ENCODE measurements at regions not wholly inside any gene's neighbourhood (a gene's known extent, or its start where the extent isn't known, plus 50 kb on each side); places are given as distances from the start of the nearest gene placed in this dataset.

DNA sequence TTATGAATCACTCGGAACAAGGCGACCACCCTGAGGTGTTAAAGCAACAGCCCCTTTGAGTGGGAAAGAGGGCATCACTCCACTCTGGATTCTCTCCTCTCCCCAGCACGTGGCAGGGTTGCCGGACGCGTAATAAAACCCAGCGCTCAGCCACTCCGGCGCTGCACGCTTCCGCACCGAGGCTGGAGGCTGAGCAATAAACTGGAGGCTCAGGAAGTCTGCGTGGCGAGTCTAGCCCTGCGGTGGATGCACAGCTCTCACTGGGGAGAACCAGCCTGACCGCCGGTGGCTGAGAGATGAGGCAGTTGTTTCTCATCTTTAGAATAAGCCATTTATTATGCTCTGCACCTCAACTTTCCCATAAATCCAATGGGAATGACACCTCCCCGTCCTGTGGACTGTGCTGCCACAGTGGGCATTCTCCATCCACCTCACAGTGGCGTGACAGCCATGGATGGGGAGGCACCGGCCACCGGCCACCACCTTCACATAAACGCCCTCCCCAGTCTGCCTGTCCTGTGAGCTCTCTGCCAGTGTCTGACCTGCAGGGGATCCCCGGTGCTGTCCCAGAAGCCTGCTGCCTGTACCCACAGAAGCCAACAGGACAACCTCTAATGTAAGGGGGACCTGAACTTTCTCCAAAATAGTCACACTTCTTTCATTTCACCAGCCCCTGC lies 64.2 kb upstream of the GGTLC1 start:
- no peak for DNase-seq (ENCODE audit: low spot score)

DNA sequence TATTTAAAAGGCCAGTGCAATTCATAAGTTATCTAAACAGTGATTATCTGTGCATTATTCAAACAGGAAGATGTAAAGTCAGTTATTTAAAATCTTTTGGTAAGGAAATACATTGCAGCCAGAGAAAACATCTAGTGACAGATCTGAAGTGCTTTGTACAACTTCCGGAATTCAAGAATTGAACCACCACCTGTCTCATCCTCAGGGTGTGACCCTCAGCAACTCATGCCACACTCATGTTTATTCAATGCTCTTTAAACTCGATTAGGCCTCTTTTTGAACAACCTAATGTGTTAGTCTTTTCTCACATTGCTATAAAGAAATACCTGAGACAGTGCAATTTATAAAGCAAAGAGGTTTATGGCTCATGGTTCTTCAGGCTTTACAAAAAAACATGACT lies 62.6 kb upstream of the GGTLC1 start:
- DNase-seq (ENCODE audit: low spot score): no peak

DNA sequence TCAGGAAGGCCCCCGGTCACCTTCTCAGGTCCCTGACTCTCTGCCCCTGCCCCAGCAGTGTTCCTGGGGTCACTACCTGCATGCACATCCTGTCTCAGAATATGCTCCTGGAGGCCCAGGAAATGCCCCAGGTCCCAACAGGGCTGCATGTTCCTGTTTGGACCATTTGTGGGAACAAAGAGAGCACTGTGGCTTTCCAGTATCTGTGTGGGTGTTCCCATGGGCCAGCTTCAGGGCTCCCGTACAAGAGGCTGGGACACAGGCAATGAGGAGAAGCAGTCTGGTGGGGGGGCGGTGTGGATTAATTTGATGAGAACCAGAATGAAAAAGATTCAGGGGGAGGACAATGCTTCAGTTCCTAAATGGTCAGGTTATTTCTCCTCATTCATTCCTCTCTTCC lies 61.5 kb upstream of the GGTLC1 start:
- no peak for DNase-seq (ENCODE audit: low spot score)

DNA sequence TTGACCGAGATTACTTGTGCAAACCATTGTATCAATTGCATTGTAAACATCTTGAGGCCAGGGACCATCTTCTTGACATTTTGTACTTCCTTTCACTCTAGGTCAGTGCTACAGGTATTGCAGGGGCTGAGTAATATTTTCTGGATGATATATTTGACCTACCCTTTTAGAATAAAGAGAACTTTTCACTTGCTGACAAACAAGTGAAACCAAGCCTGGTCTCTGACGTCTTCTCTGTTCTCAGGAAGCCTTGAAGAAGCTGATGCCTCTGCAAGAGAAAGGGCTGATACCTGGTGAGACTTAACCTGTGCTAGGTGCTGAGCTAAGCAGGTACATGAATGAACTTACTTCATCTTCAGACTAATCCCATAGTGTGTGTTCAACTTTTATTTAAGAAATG lies 60.5 kb upstream of the GGTLC1 start:
- no peak for DNase-seq (ENCODE audit: low spot score)

DNA sequence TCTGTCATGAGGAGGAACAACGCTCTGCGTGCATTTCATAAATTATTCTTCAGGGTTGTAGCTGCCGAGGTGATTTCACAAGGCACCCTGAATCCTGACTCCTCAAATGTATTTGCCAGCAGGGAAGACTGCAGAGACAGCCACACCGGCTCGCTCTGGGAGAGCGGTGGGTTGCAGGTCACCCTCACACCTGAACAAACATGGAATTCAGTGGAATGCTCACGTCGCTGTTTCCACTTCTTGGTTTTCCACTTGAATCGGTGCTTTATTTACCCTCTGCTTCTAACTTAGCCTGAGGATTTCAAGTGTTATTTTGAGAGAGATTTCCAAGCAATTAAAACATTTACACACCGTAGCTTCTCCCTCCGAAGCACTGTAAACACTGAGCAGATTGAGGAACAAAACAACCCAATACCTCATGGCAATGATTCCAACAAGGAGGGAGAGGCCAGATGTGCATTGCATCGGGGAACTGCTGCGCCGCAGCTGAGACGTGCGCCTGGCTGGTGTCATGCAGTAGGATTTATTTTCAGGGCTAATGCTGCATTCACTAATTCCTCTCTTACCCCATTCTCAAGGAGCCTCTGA lies 59.5 kb upstream of the GGTLC1 start:
- DNase-seq (ENCODE audit: low spot score): no peak

DNA sequence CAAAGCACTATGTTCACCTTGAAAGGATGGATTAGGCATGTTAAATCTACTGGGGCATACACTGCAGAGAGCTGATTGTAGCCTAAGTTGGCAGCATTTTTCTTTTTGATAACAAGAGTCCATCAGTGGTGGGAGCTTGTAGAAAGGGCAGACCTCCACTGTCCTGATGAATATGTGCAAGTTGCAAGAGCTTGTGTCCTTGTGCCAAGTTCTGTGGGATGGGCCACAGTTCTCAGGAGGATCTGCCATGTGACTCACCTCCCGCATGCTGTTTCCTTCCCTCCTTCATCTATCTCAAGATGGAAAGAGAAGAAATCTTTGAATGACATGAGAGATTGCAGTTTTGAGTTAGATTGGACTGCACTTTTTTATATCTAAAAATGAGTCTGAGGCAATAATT lies 58.3 kb upstream of the GGTLC1 start:
- DNase-seq (ENCODE audit: low spot score): no peak

DNA sequence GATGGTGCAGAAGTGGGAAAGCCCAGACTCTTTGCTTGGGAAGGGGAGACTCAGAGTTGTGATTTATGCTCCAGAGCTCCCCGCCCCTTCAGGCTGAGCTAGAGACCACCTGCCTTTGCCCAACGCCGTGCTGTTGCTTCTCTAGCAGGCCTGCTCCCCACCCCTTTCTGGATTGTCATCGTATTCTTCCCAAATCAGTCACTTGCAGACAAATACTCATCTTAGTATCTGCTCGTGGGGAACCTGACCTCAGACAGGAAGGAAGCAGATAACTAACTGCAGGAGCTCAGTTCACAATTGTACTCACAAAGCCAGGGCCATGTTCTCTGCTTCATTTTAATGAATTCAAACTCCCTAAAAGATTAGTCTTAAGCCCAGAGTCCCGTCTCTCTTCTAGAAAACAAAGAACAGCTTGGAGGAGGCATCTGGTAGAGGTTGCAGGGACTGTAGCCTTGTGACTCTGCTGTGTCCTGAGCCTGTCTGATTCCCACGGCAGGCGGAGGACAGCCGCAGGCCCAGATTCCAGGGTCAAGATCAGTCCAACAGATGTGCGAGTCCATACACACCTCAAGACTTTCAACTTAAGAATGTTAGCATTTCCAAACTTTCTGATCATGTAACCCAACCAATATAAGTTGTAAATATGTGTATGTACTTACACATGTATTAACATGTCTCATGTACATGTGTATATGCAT lies 57.2 kb upstream of the GGTLC1 start:
- no peak for DNase-seq (ENCODE audit: low spot score)

DNA sequence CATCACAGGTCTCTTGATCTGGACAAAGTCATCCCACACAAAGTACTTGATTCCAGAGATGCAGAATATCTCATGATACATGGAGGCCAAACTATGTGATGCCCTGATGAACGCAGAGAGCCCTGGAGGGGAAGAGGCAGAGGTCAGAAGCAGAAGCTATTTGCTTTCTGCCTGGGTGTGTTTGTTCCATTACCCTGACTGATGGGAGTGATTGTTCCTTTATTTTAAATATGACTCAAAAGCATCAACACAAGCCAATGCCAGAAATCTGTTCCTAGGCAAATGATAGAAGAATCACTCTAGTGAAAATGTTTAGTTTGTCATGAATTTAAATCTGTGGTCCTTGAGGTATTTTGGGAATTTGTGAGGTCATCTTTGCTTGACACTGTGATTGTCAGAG lies 54.7 kb upstream of the GGTLC1 start:
- DNase-seq (ENCODE audit: low spot score): no peak

DNA sequence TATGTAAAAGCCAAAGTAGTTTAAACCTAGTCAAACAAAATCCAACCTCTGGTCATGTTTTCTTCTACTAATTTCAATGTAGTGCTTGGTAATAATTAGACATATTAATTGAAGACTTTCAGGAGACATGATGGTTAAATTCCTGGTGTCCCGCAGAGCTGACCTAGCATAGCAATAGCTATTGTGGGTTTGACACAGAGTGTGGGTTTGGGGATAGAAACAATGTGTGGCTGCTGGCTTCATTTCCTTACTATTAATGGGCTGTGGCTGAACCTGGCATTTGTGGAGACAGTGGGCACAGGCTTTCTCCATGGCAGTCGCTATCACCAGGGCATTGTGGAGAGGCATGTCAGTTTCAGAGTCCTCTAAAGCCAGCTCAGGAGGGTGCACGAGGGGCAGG lies 54.1 kb upstream of the GGTLC1 start:
- no peak for DNase-seq (ENCODE audit: low spot score)

DNA sequence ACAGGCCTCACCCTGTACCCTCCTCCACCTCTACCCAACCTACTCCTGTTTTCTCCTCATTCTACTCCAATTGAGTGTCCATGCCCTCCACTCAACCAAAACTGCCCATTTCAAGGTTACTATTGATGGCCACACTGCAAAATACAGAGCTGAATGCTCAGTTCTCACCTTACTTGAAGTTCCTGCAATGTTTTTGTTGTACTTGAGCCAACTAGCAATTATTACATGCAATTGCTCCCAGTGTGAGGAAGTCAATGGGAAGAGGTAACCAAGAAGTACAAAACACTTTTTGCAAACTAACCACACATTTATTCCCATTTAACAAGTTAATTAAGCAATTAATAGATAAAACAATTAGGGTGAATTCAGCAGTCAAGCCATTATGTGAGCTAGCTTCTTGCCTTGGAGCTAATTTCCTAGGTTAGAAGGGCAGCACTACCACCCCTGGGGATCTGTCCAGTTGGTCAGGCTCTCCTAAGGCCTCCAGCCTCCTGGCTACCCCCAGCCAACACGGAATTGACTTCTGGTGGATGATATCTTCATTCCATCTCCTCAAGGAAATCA lies 52.4 kb upstream of the GGTLC1 start:
- DNase-seq (ENCODE audit: low spot score): no peak

DNA sequence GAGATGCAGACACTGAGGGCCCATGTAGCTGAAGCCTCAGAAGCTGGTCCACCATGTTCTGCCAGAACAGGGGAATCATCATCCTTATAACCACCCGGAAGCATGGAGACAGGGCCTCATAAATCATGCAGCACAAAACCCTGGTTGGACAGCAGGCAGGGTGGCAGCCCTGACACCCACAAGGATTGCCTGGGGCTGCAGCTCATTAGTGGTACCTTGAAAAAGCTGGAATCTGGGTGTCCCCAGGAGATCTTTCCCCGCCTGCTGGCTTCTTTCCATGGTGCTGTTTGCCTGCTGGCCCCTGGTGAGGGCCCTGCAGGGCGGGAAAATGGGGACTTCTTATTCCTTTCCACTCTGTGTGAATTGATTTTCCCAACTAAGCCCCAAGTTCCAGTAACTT lies 50.6 kb upstream of the GGTLC1 start:
- DNase-seq (ENCODE audit: low spot score): no peak
